Endothelial cell of umbilical vein (primary cell): ENCODE measurements at regions not wholly inside any gene's neighbourhood (a gene's known extent, or its start where the extent isn't known, plus 50 kb on each side); places are given as distances from the start of the nearest gene placed in this dataset.

Experiments used
- BruUV-seq: library from RNA; stranded (reverse); fragments of 400-500 nt; replicated peaks from 2 replicates; lab custom pipeline; 2021; lab: Mats Ljungman, UMichigan
- CTCF ChIA-PET: fragments of 300-600, 350-600 bp; sonication (Branson Sonifier 250); formaldehyde crosslinking; loops from one replicate; lab custom pipeline; 2021; ENCODE audit warnings: antibody characterized with exemption, inconsistent platforms; lab: Charles Lee
- POLR2A ChIA-PET: fragments of 300-600, 350-600 bp; sonication (Branson Sonifier 250); formaldehyde crosslinking; loops from one replicate; lab custom pipeline; 2021; ENCODE audit warnings: antibody characterized with exemption, inconsistent platforms; lab: Charles Lee
- DNase-seq: peaks from one replicate; pipeline ENCODE4 v3.0.0-alpha.2; 2011; ENCODE audit warnings: low read depth, low spot score
- FAIRE-seq: peaks from 2 replicates; lab custom pipeline; 2011; peaks lifted over from hg19 to GRCh38; lab: Jason Lieb, UNC
- H2AFZ ChIP-seq: 2 replicates; pipeline ENCODE4 v1.6.0; 2012; ENCODE audit warnings: low read depth, low read length, control low read depth, inconsistent platforms
- H3K27ac ChIP-seq: 2 replicates; pipeline ENCODE4 v1.5.1; 2011; ENCODE audit warnings: low read depth, mild to moderate bottlenecking, control low read depth, low read length, moderate library complexity; ENCODE audit not compliant: insufficient read depth
- H3K27me3 ChIP-seq, 2 experiments: 2 replicates each; pipeline versions ENCODE4 v1.6.0 to v1.6.1; 2011; ENCODE audit warnings: low read length in 2 of 2, mixed read lengths in 1 of 2; ENCODE audit not compliant: control insufficient read depth in 2 of 2, insufficient read depth in 2 of 2
- H3K36me3 ChIP-seq, 2 experiments: 2 replicates in 1 of 2; 3 replicates in 1 of 2; pipeline ENCODE4 v1.5.1; 2011; ENCODE audit warnings: low read length in 2 of 2, mild to moderate bottlenecking in 1 of 2, moderate library complexity in 1 of 2; ENCODE audit not compliant: control insufficient read depth in 2 of 2, insufficient read depth in 2 of 2; ENCODE audit errors: extremely low read depth in 1 of 2
- H3K4me1 ChIP-seq: 3 replicates; pipeline ENCODE4 v1.5.1; 2011; ENCODE audit warnings: mild to moderate bottlenecking, low read length; ENCODE audit not compliant: control insufficient read depth, insufficient read depth; ENCODE audit errors: extremely low read depth
- H3K4me2 ChIP-seq: 2 replicates; pipeline ENCODE4 v1.6.1; 2011; ENCODE audit warnings: low read length, control low read depth, mixed read lengths; ENCODE audit not compliant: insufficient read depth
- H3K4me3 ChIP-seq, 3 experiments: fragments of 200-600 bp in 1 of 3; sonication (generic), shearing (Covaris generic) in 1 of 3; replicated peaks in 1 of 3; 2 replicates each; pipeline ENCODE4 v1.5.1; 2011 to 2016; ENCODE audit warnings: control low read depth in 3 of 3, low read length in 3 of 3, mild to moderate bottlenecking in 2 of 3, inconsistent platforms in 1 of 3, low read depth in 1 of 3, moderate library complexity in 1 of 3; ENCODE audit not compliant: insufficient read depth in 1 of 3
- H3K79me2 ChIP-seq: 2 replicates; pipeline ENCODE4 v1.6.0; 2012; ENCODE audit warnings: low read length, inconsistent platforms; ENCODE audit not compliant: control insufficient read depth, insufficient read depth
- H3K9ac ChIP-seq: replicated peaks from 2 replicates; pipeline ENCODE3; 2011; ENCODE audit warnings: low read length, control low read depth; ENCODE audit not compliant: insufficient read depth; ENCODE audit errors: extremely low read depth
- H3K9me1 ChIP-seq: replicated peaks from 3 replicates; pipeline ENCODE4 v1.6.0; 2011; ENCODE audit warnings: mild to moderate bottlenecking, low read length; ENCODE audit not compliant: control insufficient read depth, insufficient read depth; ENCODE audit errors: extremely low read depth
- H3K9me3 ChIP-seq: replicated peaks from 2 replicates; pipeline ENCODE4 v1.5.1; 2012; ENCODE audit warnings: low read length, inconsistent platforms; ENCODE audit not compliant: control insufficient read depth, insufficient read depth
- H4K20me1 ChIP-seq: replicated peaks from 2 replicates; pipeline ENCODE3; 2011; ENCODE audit warnings: mild to moderate bottlenecking, low read length; ENCODE audit not compliant: control insufficient read depth, insufficient read depth; ENCODE audit errors: extremely low read depth
- CTCF ChIP-seq, 2 donors: IDR thresholded peaks; 1 replicate in 1 of 2; 2 replicates in 1 of 2; pipeline ENCODE4 v1.5.1; 2011; ENCODE audit warnings: low read length in 2 of 2, mild to moderate bottlenecking in 2 of 2, moderate library complexity in 2 of 2, control low read depth in 1 of 2, inconsistent platforms in 1 of 2, low read depth in 1 of 2; ENCODE audit not compliant: insufficient read depth in 1 of 2; ENCODE audit errors: extremely low read depth in 1 of 2
- EZH2 ChIP-seq: IDR thresholded peaks from 2 replicates; pipeline ENCODE4 v1.6.1; 2012; ENCODE audit warnings: borderline replicate concordance, low read depth, mild to moderate bottlenecking, moderate library complexity, low read length, inconsistent platforms; ENCODE audit not compliant: severe bottlenecking
- GATA2 ChIP-seq: IDR thresholded peaks from 2 replicates; pipeline ENCODE4 v1.7.0; 2011; ENCODE audit warnings: low read depth, mild to moderate bottlenecking, moderate library complexity, mixed read lengths, low read length; ENCODE audit not compliant: insufficient read length, insufficient read depth
- JUN ChIP-seq: IDR thresholded peaks from 2 replicates; pipeline ENCODE4 v1.6.1; 2011; ENCODE audit warnings: borderline replicate concordance, low read depth; ENCODE audit not compliant: insufficient read length, insufficient read depth
- MAX ChIP-seq: IDR thresholded peaks from 2 replicates; pipeline ENCODE4 v1.6.1; 2011; ENCODE audit not compliant: insufficient read depth, insufficient read length
- POLR2A ChIP-seq: IDR thresholded peaks from 2 replicates; pipeline ENCODE4 v1.6.1; 2012; ENCODE audit warnings: low read depth, mild to moderate bottlenecking, control low read depth, low read length
- POLR2AphosphoS5 ChIP-seq: IDR thresholded peaks from 2 replicates; pipeline ENCODE4 v1.6.1; 2012; ENCODE audit warnings: low read depth, mild to moderate bottlenecking, control low read depth, low read length, moderate library complexity; ENCODE audit not compliant: insufficient read depth
- dilution Hi-C: fragments of 300-500 bp; cut with MboI; formaldehyde crosslinking; loops from one replicate; pipeline ENCODE4 v1.15.0; 2019; ENCODE audit warnings: low sequenced_read_pairs; ENCODE audit not compliant: extremely low pct_ligation_motif_present
- intact Hi-C: fragments of 100-400 bp; cut with micrococcal nuclease; formaldehyde crosslinking; loops from one replicate; pipeline ENCODE4 v1.10.0; 2022

- intact Hi-C loops = no loop called here
- TF ChIP-seq GATA2 (no peak), POLR2AphosphoS5 (no peak), POLR2A (no peak), EZH2 (no peak)
- POLR2A ChIA-PET = no interaction called here
- H3K27ac ChIP-seq = no peak overlapping the region
- peaks cover 8% of the 10 kb centered on the region for H3K9me3 ChIP-seq
- no peaks in the 10 kb centered on the region for H3K4me1 ChIP-seq
- CTCF ChIA-PET = no interaction called here
- no peaks in the 10 kb centered on the region for H3K79me2 ChIP-seq
- H3K27me3 ChIP-seq = no peaks in the 10 kb centered on the region
- no peaks in the 10 kb centered on the region for H3K36me3 ChIP-seq
- no peak overlapping the region for H2AFZ ChIP-seq
- no peaks in the 10 kb centered on the region for H3K9me1 ChIP-seq
- H3K4me2 ChIP-seq = no peak overlapping the region
- no peak overlapping the region for H3K4me3 ChIP-seq
- dilution Hi-C loops = no loop called here
- no peaks in the 10 kb centered on the region for H4K20me1 ChIP-seq
- no TSS peak for BruUV-seq
- FAIRE-seq (no peak), DNase-seq (no peak)
- no peak overlapping the region for H3K9ac ChIP-seq
These were observed 718.0 kb upstream of the CDH10 start for GRCh38 chr5:25362799-25363198.

- no peak for DNase-seq
- Histone ChIP-seq H3K9me1 (no peaks in the 10 kb centered on the region), H3K27ac (no peak overlapping the region), H2AFZ (no peak overlapping the region), H4K20me1 (no peaks in the 10 kb centered on the region), H3K9ac (no peak overlapping the region), H3K4me3 (no peak overlapping the region), H3K4me2 (no peak overlapping the region), H3K4me1 (no peaks in the 10 kb centered on the region), H3K79me2 (no peaks in the 10 kb centered on the region), H3K27me3 (no peaks in the 10 kb centered on the region), H3K36me3 (no peaks in the 10 kb centered on the region), H3K9me3 (peaks cover 12% of the 10 kb centered on the region)
- ChIA-PET POLR2A (no interaction called here), CTCF (no interaction called here)
- FAIRE-seq = no peak
- intact Hi-C loops = no loop called here
- no TSS peak for BruUV-seq
- TF ChIP-seq GATA2 = no peak
- TF ChIP-seq POLR2A = no peak
- TF ChIP-seq CTCF (IDR thresholded peaks at IDR 0.05; ENCODE audit: extremely low read depth in 1 of 2, insufficient read depth in 1 of 2, low read depth in 1 of 2, low read length in 2 of 2) = no peak
- no peak for TF ChIP-seq MAX
- no peak for TF ChIP-seq JUN
- dilution Hi-C loops = no loop called here
These were observed 714.1 kb upstream of the CDH10 start for GRCh38 chr5:25358919-25359318.
